ENCODE measurements at regions not wholly inside any gene's neighbourhood (a gene's known extent, or its start where the extent isn't known, plus 50 kb on each side); places are given as distances from the start of the nearest gene placed in this dataset.

- no peak for TF ChIP-seq CTCF (IDR thresholded peaks at IDR 0.05; ENCODE audit: insufficient read depth, low read depth, low read length, missing control alignments)
- DNase-seq (ENCODE audit: low read depth) = peak; percentile 41
- no peak overlapping the region for H3K4me3 ChIP-seq (ENCODE audit: low read length)
Observed at GRCh38 chr6:14848019-14848418, 397.9 kb upstream of the JARID2 start.

GRCh38 chr6:14849185-14849584 lies 396.7 kb upstream of the JARID2 start:
- TF ChIP-seq CTCF (IDR thresholded peaks at IDR 0.05; ENCODE audit: insufficient read depth, low read depth, low read length, missing control alignments) = no peak
- no peak overlapping the region for H3K4me3 ChIP-seq (ENCODE audit: low read length)
- no peak for DNase-seq (ENCODE audit: low read depth)

GRCh38 chr6:14851281-14851680 lies 394.6 kb upstream of the JARID2 start:
- H3K4me3 ChIP-seq (ENCODE audit: low read length) = no peak overlapping the region
- no peak for DNase-seq (ENCODE audit: low read depth)
- no peak for TF ChIP-seq CTCF (IDR thresholded peaks at IDR 0.05; ENCODE audit: insufficient read depth, low read depth, low read length, missing control alignments)

GRCh38 chr6:14852375-14852774 lies 393.5 kb upstream of the JARID2 start:
- no peak overlapping the region for H3K4me3 ChIP-seq (ENCODE audit: low read length)
- DNase-seq (ENCODE audit: low read depth) = no peak
- TF ChIP-seq CTCF (IDR thresholded peaks at IDR 0.05; ENCODE audit: insufficient read depth, low read depth, low read length, missing control alignments) = no peak

GRCh38 chr6:14856177-14856576 lies 389.7 kb upstream of the JARID2 start:
- TF ChIP-seq CTCF (IDR thresholded peaks at IDR 0.05; ENCODE audit: insufficient read depth, low read depth, low read length, missing control alignments) = no peak
- DNase-seq (ENCODE audit: low read depth) = no peak
- H3K4me3 ChIP-seq (ENCODE audit: low read length) = no peak overlapping the region

- DNase-seq (ENCODE audit: low read depth) = no peak
- no peak overlapping the region for H3K4me3 ChIP-seq (ENCODE audit: low read length)
- no peak for TF ChIP-seq CTCF (IDR thresholded peaks at IDR 0.05; ENCODE audit: insufficient read depth, low read depth, low read length, missing control alignments)
Observed at GRCh38 chr6:14857001-14857400, 388.9 kb upstream of the JARID2 start.

- H3K4me3 ChIP-seq (ENCODE audit: low read length) = no peak overlapping the region
- no peak for DNase-seq (ENCODE audit: low read depth)
- no peak for TF ChIP-seq CTCF (IDR thresholded peaks at IDR 0.05; ENCODE audit: insufficient read depth, low read depth, low read length, missing control alignments)
Observed at GRCh38 chr6:14857501-14857900, 388.4 kb upstream of the JARID2 start.
